GM12878 (cell line): ENCODE measurements at regions not wholly inside any gene's neighbourhood (a gene's known extent, or its start where the extent isn't known, plus 50 kb on each side); places are given as distances from the start of the nearest gene placed in this dataset.

Experiments used
- ATAC-seq: fragments of 200-7000 bp; cut with Tn5 transposase; 3 replicates; pipeline ENCODE4 v1.9.1; 2020; ENCODE audit warnings: mild to moderate bottlenecking, moderate library complexity
- BruUV-seq: library from RNA; stranded (reverse); fragments of 400-500 nt; replicated peaks from 2 replicates; lab custom pipeline; 2021; lab: Mats Ljungman, UMichigan
- CTCF ChIA-PET: fragments of 300-600 bp; sonication (Branson Sonifier 250); formaldehyde crosslinking; extraction: SDS; loops from one replicate; lab custom pipeline; 2021; ENCODE audit warnings: inconsistent platforms; lab: Yijun Ruan, JAX
- POLR2A ChIA-PET: fragments of 350-600 bp; formaldehyde crosslinking; extraction: SDS; loops from one replicate; lab custom pipeline; 2021; ENCODE audit warnings: inconsistent platforms; lab: Charles Lee
- RAD21 ChIA-PET: fragments of 300-600 bp; sonication (Branson Sonifier 250); formaldehyde crosslinking; loops from one replicate; lab custom pipeline; 2023; ENCODE audit warnings: antibody characterized with exemption; ENCODE audit not compliant: unreplicated experiment; lab: Charles Lee
- SMC1A ChIA-PET: fragments of 300-600 bp; sonication (Branson Sonifier 250); formaldehyde crosslinking; loops from one replicate; lab custom pipeline; 2023; ENCODE audit not compliant: unreplicated experiment, uncharacterized antibody; lab: Charles Lee
- DNase-seq: peaks from one replicate; pipeline ENCODE4 v3.0.0-alpha.2; 2011; ENCODE audit warnings: low read depth, low spot score
- FAIRE-seq: peaks from 3 replicates; lab custom pipeline; 2011; peaks lifted over from hg19 to GRCh38; lab: Jason Lieb, UNC
- H2AFZ ChIP-seq: 2 replicates; pipeline ENCODE4 v1.6.0; 2011; ENCODE audit warnings: low read depth, low read length, control low read depth; ENCODE audit not compliant: control insufficient read depth
- H3K27ac ChIP-seq: 2 replicates; pipeline ENCODE4 v1.5.1; 2011; ENCODE audit warnings: control low read depth; ENCODE audit not compliant: control insufficient read depth, insufficient read depth
- H3K27me3 ChIP-seq, 2 experiments: replicated peaks in 1 of 2; 2 replicates each; pipeline versions ENCODE4 v1.6.0 to v1.6.1; 2011; ENCODE audit warnings: low read length in 1 of 2; ENCODE audit not compliant: control insufficient read depth in 2 of 2, insufficient read depth in 2 of 2
- H3K36me3 ChIP-seq, 2 experiments: 2 replicates each; pipeline ENCODE4 v1.5.1; 2011; ENCODE audit warnings: low read length in 1 of 2; ENCODE audit not compliant: control insufficient read depth in 2 of 2, insufficient read depth in 2 of 2
- H3K4me1 ChIP-seq: 2 replicates; pipeline ENCODE4 v1.6.1; 2011; ENCODE audit warnings: mild to moderate bottlenecking, low read length, moderate library complexity, mixed read lengths; ENCODE audit not compliant: control insufficient read depth, insufficient read depth
- H3K4me2 ChIP-seq: 2 replicates; pipeline ENCODE4 v1.6.0; 2011; ENCODE audit warnings: control low read depth; ENCODE audit not compliant: control insufficient read depth, insufficient read depth
- H3K4me3 ChIP-seq: fragments of 200-600 bp; sonication (generic); 2 replicates; pipeline ENCODE4 v1.5.1; 2016
- H3K79me2 ChIP-seq: 2 replicates; pipeline ENCODE4 v1.6.0; 2011; ENCODE audit warnings: low read length; ENCODE audit not compliant: control insufficient read depth, insufficient read depth
- H3K9ac ChIP-seq: 2 replicates; pipeline ENCODE4 v1.8.0; 2011; ENCODE audit warnings: low read length, control low read depth, mixed read lengths; ENCODE audit not compliant: control insufficient read depth, insufficient read depth
- H3K9me3 ChIP-seq: replicated peaks from 3 replicates; pipeline ENCODE4 v1.5.1; 2011; ENCODE audit warnings: mild to moderate bottlenecking, low read length; ENCODE audit not compliant: control insufficient read depth, insufficient read depth
- H4K20me1 ChIP-seq: 2 replicates; pipeline ENCODE4 v1.6.0; 2011; ENCODE audit not compliant: control insufficient read depth, insufficient read depth
- CEBPB ChIP-seq, 2 experiments: fragments of 150-350 bp in 1 of 2; IDR thresholded peaks; 2 replicates each; pipeline ENCODE4 v1.6.1; 2012 to 2014; ENCODE audit warnings: low read depth in 2 of 2, low read length in 2 of 2, borderline replicate concordance in 1 of 2, inconsistent platforms in 1 of 2
- CEBPZ ChIP-seq: fragments of 150-350 bp; IDR thresholded peaks from 2 replicates; pipeline ENCODE4 v1.6.1; 2016; ENCODE audit warnings: low read depth, low read length
- CREB1 ChIP-seq: IDR thresholded peaks from 2 replicates; pipeline ENCODE4 v1.6.1; 2012; ENCODE audit warnings: low read depth, mild to moderate bottlenecking, inconsistent platforms
- DPF2 ChIP-seq: fragments of 450-650 bp; IDR thresholded peaks from 2 replicates; pipeline ENCODE4 v1.6.1; 2017; ENCODE audit warnings: mild to moderate bottlenecking
- FOXK2 ChIP-seq: fragments of 450-650 bp; IDR thresholded peaks from 2 replicates; pipeline ENCODE4 v1.6.1; 2017; ENCODE audit warnings: mild to moderate bottlenecking, moderate library complexity
- HCFC1 ChIP-seq: fragments of 150-350 bp; IDR thresholded peaks from 2 replicates; pipeline ENCODE4 v1.6.1; 2014; ENCODE audit warnings: low read length
- HDAC6 ChIP-seq: fragments of 200-600 bp; sonication (generic); IDR thresholded peaks from one replicate; pipeline ENCODE4 v1.8.0; 2017; ENCODE audit warnings: antibody characterized with exemption; ENCODE audit not compliant: unreplicated experiment
- IKZF1 ChIP-seq: fragments of 450-650 bp; conservative IDR thresholded peaks from 2 replicates; pipeline ENCODE4 v1.6.1; 2017; ENCODE audit warnings: antibody characterized with exemption, mild to moderate bottlenecking
- IRF3 ChIP-seq: fragments of 450-650 bp; IDR thresholded peaks from 2 replicates; pipeline ENCODE4 v1.6.1; 2014; ENCODE audit warnings: mild to moderate bottlenecking
- NKRF ChIP-seq: fragments of 450-650 bp; conservative IDR thresholded peaks from 2 replicates; pipeline ENCODE4 v1.6.1; 2017; ENCODE audit warnings: mild to moderate bottlenecking, moderate library complexity
- PAX5 ChIP-seq: IDR thresholded peaks from 2 replicates; pipeline ENCODE4 v1.6.1; 2011; ENCODE audit warnings: low read depth, low read length, borderline replicate concordance
- POLR2AphosphoS5 ChIP-seq: IDR thresholded peaks from 2 replicates; pipeline ENCODE4 v1.6.1; 2011; ENCODE audit warnings: mild to moderate bottlenecking, low read length, inconsistent platforms
- POU2F2 ChIP-seq: IDR thresholded peaks from 3 replicates; pipeline ENCODE4 v1.6.1; 2011; ENCODE audit warnings: low read depth, mild to moderate bottlenecking, low read length, borderline replicate concordance
- USF2 ChIP-seq: IDR thresholded peaks from 2 replicates; pipeline ENCODE4 v1.6.1; 2011; ENCODE audit warnings: low read depth, low read length, improper control_type of control experiment, borderline replicate concordance
- WGBS: methylation state at CpG from one replicate; pipeline ENCODE4 v1.1.6; 2016; ENCODE audit warnings: low lambda C conversion rate; ENCODE audit not compliant: insufficient replicate concordance, insufficient coverage; ENCODE audit errors: missing lambda C conversion rate; 5-methylcytosine and 5-hydroxymethylcytosine counted together
- in situ Hi-C: fragments of 300-500 bp; cut with MboI; formaldehyde crosslinking; loops from 9 replicates; pipeline ENCODE4 v1.14.3; 2018; ENCODE audit warnings: mixed read lengths
- intact Hi-C: fragments of 100-400 bp; cut with micrococcal nuclease; formaldehyde crosslinking; loops from one replicate; pipeline ENCODE4 v1.14.2; 2022; ENCODE audit not compliant: unreplicated experiment
- TF ChIP-seq, protein P1 (sequence below): fragments of 450-650 bp; IDR thresholded peaks from 2 replicates; pipeline ENCODE4 v1.6.1; 2017; ENCODE audit warnings: mild to moderate bottlenecking, moderate library complexity

GRCh38 chr4:173839865-173840264 is 309.8 kb upstream of the HAND2 start:
- Histone ChIP-seq H2AFZ (no peak overlapping the region), H3K9me3 (no peaks in the 10 kb centered on the region), H3K79me2 (no peaks in the 10 kb centered on the region), H3K36me3 (no peaks in the 10 kb centered on the region), H3K4me1 (no peaks in the 10 kb centered on the region), H4K20me1 (no peaks in the 10 kb centered on the region), H3K9ac (no peak overlapping the region), H3K27ac (no peak overlapping the region), H3K4me3 (no peak overlapping the region), H3K4me2 (no peak overlapping the region), H3K27me3 (no peaks in the 10 kb centered on the region)
- ChIA-PET CTCF (no interaction called here), RAD21 (no interaction called here), POLR2A (no interaction called here), SMC1A (no interaction called here)
- WGBS, result 0% methylated on average over 3 of the region's 3 CpGs
- intact Hi-C loops (no loop called here), in situ Hi-C loops (no loop called here)
- ATAC-seq (no peak), DNase-seq (no peak), FAIRE-seq (no peak)
- no TSS peak for BruUV-seq
- TF ChIP-seq POLR2AphosphoS5 (no peak), CEBPB (IDR thresholded peaks at IDR 0.05; ENCODE audit: borderline replicate concordance in 1 of 2, low read depth in 2 of 2, low read length in 2 of 2) (no peak), PAX5 (no peak), IKZF1 (no peak), CEBPZ (no peak), IRF3 (no peak), HDAC6 (no peak), CREB1 (no peak), NKRF (no peak), DPF2 (no peak), HCFC1 (no peak), USF2 (no peak), FOXK2 (no peak), POU2F2 (no peak)
- TF ChIP-seq, protein P1, sequence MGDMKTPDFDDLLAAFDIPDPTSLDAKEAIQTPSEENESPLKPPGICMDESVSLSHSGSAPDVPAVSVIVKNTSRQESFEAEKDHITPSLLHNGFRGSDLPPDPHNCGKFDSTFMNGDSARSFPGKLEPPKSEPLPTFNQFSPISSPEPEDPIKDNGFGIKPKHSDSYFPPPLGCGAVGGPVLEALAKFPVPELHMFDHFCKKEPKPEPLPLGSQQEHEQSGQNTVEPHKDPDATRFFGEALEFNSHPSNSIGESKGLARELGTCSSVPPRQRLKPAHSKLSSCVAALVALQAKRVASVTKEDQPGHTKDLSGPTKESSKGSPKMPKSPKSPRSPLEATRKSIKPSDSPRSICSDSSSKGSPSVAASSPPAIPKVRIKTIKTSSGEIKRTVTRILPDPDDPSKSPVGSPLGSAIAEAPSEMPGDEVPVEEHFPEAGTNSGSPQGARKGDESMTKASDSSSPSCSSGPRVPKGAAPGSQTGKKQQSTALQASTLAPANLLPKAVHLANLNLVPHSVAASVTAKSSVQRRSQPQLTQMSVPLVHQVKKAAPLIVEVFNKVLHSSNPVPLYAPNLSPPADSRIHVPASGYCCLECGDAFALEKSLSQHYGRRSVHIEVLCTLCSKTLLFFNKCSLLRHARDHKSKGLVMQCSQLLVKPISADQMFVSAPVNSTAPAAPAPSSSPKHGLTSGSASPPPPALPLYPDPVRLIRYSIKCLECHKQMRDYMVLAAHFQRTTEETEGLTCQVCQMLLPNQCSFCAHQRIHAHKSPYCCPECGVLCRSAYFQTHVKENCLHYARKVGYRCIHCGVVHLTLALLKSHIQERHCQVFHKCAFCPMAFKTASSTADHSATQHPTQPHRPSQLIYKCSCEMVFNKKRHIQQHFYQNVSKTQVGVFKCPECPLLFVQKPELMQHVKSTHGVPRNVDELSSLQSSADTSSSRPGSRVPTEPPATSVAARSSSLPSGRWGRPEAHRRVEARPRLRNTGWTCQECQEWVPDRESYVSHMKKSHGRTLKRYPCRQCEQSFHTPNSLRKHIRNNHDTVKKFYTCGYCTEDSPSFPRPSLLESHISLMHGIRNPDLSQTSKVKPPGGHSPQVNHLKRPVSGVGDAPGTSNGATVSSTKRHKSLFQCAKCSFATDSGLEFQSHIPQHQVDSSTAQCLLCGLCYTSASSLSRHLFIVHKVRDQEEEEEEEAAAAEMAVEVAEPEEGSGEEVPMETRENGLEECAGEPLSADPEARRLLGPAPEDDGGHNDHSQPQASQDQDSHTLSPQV, result no peak
